Right lung (tissue), 2 donors: ENCODE measurements at regions not wholly inside any gene's neighbourhood (a gene's known extent, or its start where the extent isn't known, plus 50 kb on each side); places are given as distances from the start of the nearest gene placed in this dataset.

Source experiments
- DNase-seq, 2 donors: peaks; one replicate each; pipeline ENCODE4 v3.0.0-alpha.2; 2013

GRCh38 chr9:38158628-38159027, 89.6 kb upstream of the SHB start:
- DNase-seq = no peak

GRCh38 chr9:38157711-38158110, 88.7 kb upstream of the SHB start:
- no peak for DNase-seq

- DNase-seq = no peak
Measured at GRCh38 chr9:38154501-38155421, 85.7 kb upstream of the SHB start.

GRCh38 chr9:38153910-38154291, 84.9 kb upstream of the SHB start:
- DNase-seq = no peak

- no peak for DNase-seq
Measured at GRCh38 chr9:38153152-38153909, 84.3 kb upstream of the SHB start.

GRCh38 chr9:38149647-38150046, 80.6 kb upstream of the SHB start:
- no peak for DNase-seq

- no peak for DNase-seq
Measured at GRCh38 chr9:38146844-38147243, 77.8 kb upstream of the SHB start.

GRCh38 chr9:38145526-38146053, 76.6 kb upstream of the SHB start:
- DNase-seq = no peak

GRCh38 chr9:38144421-38144820, 75.4 kb upstream of the SHB start:
- DNase-seq = no peak

- no peak for DNase-seq
Measured at GRCh38 chr9:38141746-38142591, 72.9 kb upstream of the SHB start.

GRCh38 chr9:38138276-38138675, 69.2 kb upstream of the SHB start:
- DNase-seq = peak; percentile 12 to 13

- no peak for DNase-seq
Measured at GRCh38 chr9:38137342-38137741, 68.3 kb upstream of the SHB start.

GRCh38 chr9:38136386-38136785, 67.4 kb upstream of the SHB start:
- DNase-seq = no peak

GRCh38 chr9:38134611-38135237, 65.7 kb upstream of the SHB start:
- DNase-seq = no peak

GRCh38 chr9:38133595-38133994, 64.6 kb upstream of the SHB start:
- no peak for DNase-seq

- no peak for DNase-seq
Measured at GRCh38 chr9:38132956-38133355, 63.9 kb upstream of the SHB start.

- no peak for DNase-seq
Measured at GRCh38 chr9:38131729-38132128, 62.7 kb upstream of the SHB start.

GRCh38 chr9:38130724-38131123, 61.7 kb upstream of the SHB start:
- no peak for DNase-seq

GRCh38 chr9:38129366-38129765, 60.3 kb upstream of the SHB start:
- DNase-seq = no peak

- no peak for DNase-seq
Measured at GRCh38 chr9:38128752-38129270, 59.8 kb upstream of the SHB start.

- no peak for DNase-seq
Measured at GRCh38 chr9:38127271-38127839, 58.3 kb upstream of the SHB start.
